Smooth muscle cell of the brain vasculature (primary cell): ENCODE measurements at regions not wholly inside any gene's neighbourhood (a gene's known extent, or its start where the extent isn't known, plus 50 kb on each side); places are given as distances from the start of the nearest gene placed in this dataset.
"Not testable (repeated sequence)": the region's sequence is repeated elsewhere in the genome, so short reads cannot be mapped to it uniquely, and the experiment has no call there.

Experiments
- DNase-seq: peaks from one replicate; pipeline ENCODE4 v3.0.0-alpha.2; 2012; ENCODE audit warnings: low read depth, low spot score

DNA sequence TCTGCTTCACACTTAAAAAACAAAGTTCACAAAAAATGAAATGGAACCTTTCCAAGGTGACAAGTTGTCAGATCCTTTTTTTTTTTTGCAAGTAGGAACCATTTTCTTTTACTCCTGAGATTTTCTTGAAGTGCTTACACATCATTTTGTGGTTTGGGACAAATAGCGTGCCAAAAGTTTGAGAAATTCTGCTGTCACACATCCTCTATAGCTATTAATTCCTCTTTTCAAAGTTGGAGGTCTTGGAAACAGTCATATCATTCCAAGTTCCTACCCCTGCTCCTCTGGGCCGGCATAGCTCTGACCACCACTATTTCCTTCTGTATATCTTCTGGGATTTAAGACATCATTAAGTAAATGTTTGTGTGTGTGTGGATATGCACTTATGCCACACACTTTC is 421.6 kb upstream of the SLC10A2 start:
- no peak for DNase-seq

DNA sequence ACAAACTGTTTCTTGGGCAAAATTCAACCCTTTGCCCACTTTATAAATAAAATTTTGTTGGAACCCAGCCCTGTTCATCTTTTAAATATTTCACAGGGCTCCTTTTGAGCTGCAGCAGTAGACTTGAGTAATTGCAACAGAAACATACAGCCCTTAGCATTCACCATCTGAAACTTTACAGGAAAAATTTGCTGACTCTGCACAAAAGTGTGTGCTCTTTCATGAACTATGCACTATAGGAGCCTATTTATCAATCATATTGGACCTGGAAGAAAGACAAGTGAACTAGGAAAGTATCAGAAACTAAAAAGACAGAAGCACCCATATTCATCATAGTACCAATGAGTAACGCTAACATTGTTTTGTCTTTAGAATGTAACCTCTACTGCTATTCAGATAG is 406.9 kb upstream of the SLC10A2 start:
- no peak for DNase-seq

DNA sequence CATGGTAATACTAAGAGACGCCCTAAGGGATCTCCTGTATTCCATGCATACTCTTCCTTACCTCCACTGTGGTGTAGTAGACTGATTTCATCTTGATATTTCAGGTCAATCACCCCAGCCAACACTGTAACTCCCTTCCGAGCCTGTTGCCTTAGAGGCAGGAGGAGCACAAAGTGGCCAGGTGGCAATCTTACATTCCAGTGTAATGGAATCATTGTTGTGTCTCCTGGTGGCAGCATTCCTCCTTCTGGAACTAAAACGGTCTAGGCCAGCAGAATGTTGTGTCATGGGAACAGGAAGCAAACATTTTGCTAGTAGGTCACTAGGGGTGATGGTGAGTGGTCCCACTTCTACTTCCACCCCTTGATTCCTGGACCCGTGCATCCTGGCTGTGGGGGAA is 405.7 kb upstream of the SLC10A2 start:
- no peak for DNase-seq

- no peak for DNase-seq
Measured at GRCh38 chr13:103469771-103470170, 403.6 kb upstream of the SLC10A2 start.

- DNase-seq = no peak
Measured at GRCh38 chr13:103466761-103467160, 400.5 kb upstream of the SLC10A2 start.

DNA sequence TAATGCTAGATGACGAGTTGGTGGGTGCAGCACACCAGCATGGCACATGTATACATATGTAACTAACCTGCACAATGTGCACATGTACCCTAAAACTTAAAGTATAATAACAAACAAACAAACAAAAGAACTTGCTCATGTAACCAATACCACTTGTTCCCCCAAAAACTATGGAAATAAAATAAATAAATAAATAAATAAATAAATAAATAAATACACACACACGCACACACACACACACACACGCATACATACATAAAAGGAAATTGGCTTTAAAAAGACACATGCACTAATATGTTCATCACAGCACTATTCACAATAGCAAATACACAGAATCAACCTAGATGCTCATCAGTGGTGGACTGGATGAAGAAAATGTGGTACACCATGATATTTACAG is 394.0 kb upstream of the SLC10A2 start:
- not testable (repeated sequence) for DNase-seq

- not testable (repeated sequence) for DNase-seq
Measured at GRCh38 chr13:103457050-103457449, 390.8 kb upstream of the SLC10A2 start.

DNA sequence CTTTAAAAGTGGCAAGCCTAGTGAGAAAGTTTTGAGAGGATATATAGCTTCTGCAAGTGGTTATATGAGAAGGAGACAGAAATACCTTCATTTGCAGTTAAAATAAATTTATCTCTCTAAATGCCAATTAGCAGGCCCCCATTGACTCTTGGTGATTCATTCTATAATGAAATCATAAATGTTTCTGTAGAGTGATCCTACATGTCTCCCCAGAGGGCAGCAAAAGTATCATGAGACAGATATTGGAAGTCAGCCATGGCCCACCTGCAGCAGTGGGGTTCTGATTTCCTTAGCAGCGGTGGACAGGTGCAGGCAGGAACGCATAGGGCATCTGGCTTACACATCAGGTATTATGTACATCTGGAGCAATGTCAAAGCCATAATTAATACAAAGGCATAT is 385.4 kb upstream of the SLC10A2 start:
- no peak for DNase-seq

GRCh38 chr13:103443604-103444003 is 377.4 kb upstream of the SLC10A2 start:
- DNase-seq = no peak

- DNase-seq = no peak
Measured at GRCh38 chr13:103437651-103438050, 371.4 kb upstream of the SLC10A2 start.

DNA sequence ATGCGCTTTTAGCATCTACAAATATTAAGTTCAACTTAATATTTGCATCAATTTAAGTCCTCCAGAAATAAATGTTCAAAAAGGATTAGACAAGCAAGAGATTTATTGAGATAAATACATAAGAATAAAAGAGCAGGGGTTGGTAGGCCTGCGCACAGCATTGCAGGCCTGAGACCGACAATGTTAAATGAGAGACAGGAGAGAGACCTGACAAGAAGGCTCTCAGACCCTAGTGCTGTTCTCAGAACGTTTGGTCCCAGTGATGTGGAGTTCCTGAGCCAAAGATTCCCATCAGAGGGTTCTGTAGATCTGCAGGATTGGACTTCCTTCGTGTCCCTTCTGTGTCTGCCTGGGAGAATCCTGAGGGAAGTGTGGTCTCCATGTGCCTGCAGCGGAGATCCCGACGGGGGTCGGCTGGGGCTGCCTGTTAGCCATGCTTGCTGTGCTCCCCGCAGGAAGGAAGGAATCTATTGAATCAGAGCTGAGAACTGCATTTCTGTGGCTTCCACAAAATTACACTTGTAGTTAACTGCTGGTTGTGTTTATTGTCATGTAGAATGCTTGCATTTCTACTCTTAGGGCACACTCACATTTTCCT is 369.9 kb upstream of the SLC10A2 start:
- no peak for DNase-seq

- no peak for DNase-seq
Measured at GRCh38 chr13:103431856-103432255, 365.6 kb upstream of the SLC10A2 start.

- no peak for DNase-seq
Measured at GRCh38 chr13:103430368-103430767, 364.2 kb upstream of the SLC10A2 start.

DNA sequence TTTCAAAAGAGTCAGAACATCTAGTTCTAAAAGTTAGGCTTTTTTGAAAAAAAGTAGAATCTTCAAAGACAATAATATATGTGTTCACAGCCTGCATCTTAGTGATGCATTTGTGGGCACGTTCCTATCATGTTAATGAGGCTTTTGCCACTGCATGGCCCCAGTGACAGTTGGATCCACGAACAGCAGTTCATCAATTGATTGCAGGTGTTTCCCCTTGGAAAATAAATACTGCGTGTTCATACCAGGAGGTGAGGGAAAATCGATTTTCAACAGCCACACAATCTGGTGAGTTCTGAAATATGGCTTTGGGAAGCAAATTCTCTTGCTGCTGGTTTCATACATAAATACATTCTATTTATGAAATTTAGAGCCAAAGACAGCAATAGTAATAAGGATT is 343.8 kb upstream of the SLC10A2 start:
- no peak for DNase-seq

- no peak for DNase-seq
Measured at GRCh38 chr13:103406967-103407366, 340.8 kb upstream of the SLC10A2 start.

- DNase-seq = no peak
Measured at GRCh38 chr13:103405297-103405696, 339.1 kb upstream of the SLC10A2 start.

DNA sequence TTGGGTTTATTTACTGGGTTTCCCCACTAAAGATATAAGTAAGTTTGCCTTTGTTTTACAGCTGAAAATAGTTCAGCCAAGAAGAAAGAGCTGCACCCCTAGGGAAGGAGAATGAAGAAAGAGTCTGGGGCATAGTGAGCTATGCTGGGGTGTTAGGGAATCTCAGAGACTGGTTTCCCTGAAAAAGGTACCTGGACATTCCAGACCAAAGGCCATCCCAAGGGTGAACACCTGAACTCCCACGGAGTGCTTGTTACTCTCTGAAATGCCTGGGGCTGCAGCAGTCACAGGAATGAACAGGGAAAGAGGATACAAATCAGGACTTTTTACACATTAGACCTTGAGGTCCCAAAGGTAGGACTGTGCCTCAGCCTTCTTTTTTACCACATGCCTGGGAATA is 337.6 kb upstream of the SLC10A2 start:
- no peak for DNase-seq

- DNase-seq = no peak
Measured at GRCh38 chr13:103403148-103403740, 337.0 kb upstream of the SLC10A2 start.

DNA sequence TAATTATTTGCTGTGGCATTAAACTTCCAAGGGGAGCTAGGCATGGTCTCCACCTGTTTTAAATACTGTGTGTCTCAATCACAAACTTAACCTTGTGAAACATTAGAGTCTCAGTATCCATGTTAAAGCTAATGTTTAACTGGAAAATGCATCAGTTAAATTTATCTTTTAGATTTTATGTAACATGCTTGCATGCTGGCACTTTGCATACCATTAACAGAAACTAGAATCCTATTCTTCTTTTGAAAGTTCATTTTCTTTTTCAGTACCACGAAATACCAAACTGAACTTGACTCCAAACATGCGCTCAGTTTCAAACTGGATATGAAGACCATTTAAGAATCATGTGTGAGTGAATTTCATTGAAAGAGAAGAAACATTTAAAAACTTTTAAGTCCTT is 328.9 kb upstream of the SLC10A2 start:
- DNase-seq = no peak

DNA sequence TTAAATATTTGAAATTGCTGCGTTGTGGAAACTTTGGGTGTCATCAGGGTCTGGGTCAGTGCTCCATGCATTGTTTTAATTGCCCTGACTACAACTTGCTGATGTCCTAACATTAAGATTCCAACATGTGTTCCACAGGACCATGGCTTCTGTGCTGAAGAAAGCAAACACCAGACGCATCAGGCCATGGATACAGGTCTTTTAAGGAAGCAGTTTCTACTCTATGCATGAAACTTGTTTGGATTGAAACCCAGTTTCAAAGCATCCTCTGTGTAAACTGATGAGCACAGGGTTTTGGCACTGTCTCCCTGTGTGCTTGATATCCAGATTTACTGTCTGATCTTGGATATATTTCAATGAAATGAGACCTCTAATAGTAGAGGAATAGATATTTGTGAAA is 328.4 kb upstream of the SLC10A2 start:
- no peak for DNase-seq

DNA sequence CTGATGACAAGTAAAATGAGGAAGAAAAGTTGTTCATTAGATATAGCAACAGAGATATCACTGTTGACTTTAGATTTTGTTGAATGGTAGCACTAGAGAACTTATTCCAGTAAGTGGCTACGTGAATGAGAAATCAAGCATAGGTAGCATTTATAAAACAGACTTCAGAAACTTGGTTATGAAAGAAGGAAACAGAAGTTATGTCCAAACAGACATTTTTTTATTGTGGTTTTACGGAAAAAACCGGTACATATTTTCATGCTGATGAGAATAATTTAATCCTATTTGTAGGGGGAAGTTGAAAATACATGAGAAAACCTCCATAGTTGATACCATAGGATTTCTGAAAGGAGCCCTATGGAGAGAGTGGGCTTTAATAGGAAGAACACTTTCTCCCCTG is 325.7 kb upstream of the SLC10A2 start:
- DNase-seq = no peak

DNA sequence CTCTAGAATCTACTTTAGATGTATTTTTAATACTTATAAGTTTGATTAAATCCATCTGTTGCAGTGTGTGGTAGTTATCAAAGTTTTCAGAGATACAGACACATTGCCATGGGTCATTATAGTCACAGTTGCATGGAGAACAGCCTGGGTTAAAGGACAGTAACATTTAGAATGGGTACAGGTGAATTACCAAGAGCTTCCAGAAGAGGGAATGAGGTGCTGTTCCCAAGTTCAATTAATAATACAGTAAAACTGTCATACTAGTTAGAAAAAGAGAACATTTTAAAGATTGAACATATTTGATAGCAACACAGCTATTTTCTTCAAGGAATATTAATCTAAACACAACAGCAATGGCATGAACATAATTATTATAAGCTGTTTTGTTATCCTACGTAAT is 322.6 kb upstream of the SLC10A2 start:
- no peak for DNase-seq

DNA sequence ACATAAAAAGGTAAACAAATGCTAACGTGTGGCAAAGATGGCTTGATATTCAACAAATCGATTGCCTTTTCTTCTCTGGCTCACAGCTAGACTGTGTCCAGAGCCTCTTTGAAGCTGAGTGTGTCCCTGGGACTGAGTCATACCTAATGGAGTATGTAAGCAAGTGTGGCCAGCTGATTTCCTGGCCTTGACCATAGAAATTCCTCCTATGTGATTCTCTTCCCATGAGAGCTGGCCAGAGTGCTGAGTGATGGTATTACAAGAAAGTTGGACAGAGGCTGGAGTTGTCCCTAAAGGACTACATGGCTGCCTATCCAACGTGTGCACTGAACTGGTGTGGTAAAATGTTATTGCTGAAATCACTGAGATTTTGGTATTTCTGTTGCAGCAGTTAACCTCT is 320.1 kb upstream of the SLC10A2 start:
- no peak for DNase-seq

- DNase-seq = no peak
Measured at GRCh38 chr13:103373916-103374315, 307.7 kb upstream of the SLC10A2 start.
